SK-N-SH (cell line): ENCODE measurements at regions not wholly inside any gene's neighbourhood (a gene's known extent, or its start where the extent isn't known, plus 50 kb on each side); places are given as distances from the start of the nearest gene placed in this dataset.

Experiments
- CTCF ChIA-PET: fragments of 300-600, 350-600 bp; formaldehyde crosslinking; extraction: SDS; loops from one replicate; lab custom pipeline; 2021; lab: Yijun Ruan, JAX
- POLR2A ChIA-PET: fragments of 350-600 bp; sonication (Branson Sonifier 250); formaldehyde crosslinking; extraction: SDS; loops from one replicate; lab custom pipeline; 2020; ENCODE audit warnings: antibody characterized with exemption, inconsistent platforms; lab: Yijun Ruan, JAX
- DNase-seq: peaks from one replicate; pipeline ENCODE4 v3.0.0; 2012
- H2AFZ ChIP-seq: fragments of 200-600 bp; sonication (generic); 2 replicates; pipeline ENCODE4 v1.8.1; 2016; ENCODE audit warnings: antibody characterized with exemption, mild to moderate bottlenecking, low read depth
- H3F3A ChIP-seq: fragments of 200-600 bp; sonication (generic); replicated peaks from 2 replicates; pipeline ENCODE3; 2016; ENCODE audit warnings: antibody characterized with exemption, mild to moderate bottlenecking; ENCODE audit not compliant: insufficient read depth
- H3K27ac ChIP-seq, 2 experiments: fragments of 200-500 bp in 1 of 2; fragments of 200-600 bp in 1 of 2; sonication (Bioruptor generic) in 1 of 2; sonication (generic), shearing (Covaris generic) in 1 of 2; 2 replicates each; pipeline versions ENCODE4 v1.5.1 to v1.6.1; 2014 to 2016; ENCODE audit warnings: low read depth in 2 of 2, inconsistent platforms in 1 of 2, low read length in 1 of 2, mild to moderate bottlenecking in 1 of 2, mixed read lengths in 1 of 2
- H3K27me3 ChIP-seq: fragments of 200-600 bp; sonication (generic), shearing (Covaris generic); 2 replicates; pipeline ENCODE4 v1.6.1; 2016; ENCODE audit warnings: mixed run types; ENCODE audit not compliant: insufficient read depth
- H3K36me3 ChIP-seq, 2 experiments: fragments of 200-500 bp in 1 of 2; fragments of 200-600 bp in 1 of 2; sonication (Bioruptor generic) in 1 of 2; sonication (generic) in 1 of 2; replicated peaks in 1 of 2; 2 replicates each; pipeline versions ENCODE3 to v1.5.1; 2014 to 2016; ENCODE audit warnings: low read length in 1 of 2, mild to moderate bottlenecking in 1 of 2; ENCODE audit not compliant: insufficient read depth in 2 of 2, control insufficient read depth in 1 of 2
- H3K4me1 ChIP-seq, 2 experiments: fragments of 200-500 bp in 1 of 2; fragments of 200-600 bp in 1 of 2; sonication (Bioruptor generic) in 1 of 2; sonication (generic), shearing (Covaris generic) in 1 of 2; 2 replicates each; pipeline versions ENCODE4 v1.5.1 to v1.6.1; 2014 to 2016; ENCODE audit warnings: low read depth in 1 of 2, low read length in 1 of 2, mixed run types in 1 of 2; ENCODE audit not compliant: insufficient read depth in 2 of 2, control insufficient read depth in 1 of 2
- H3K4me2 ChIP-seq: fragments of 200-600 bp; sonication (generic), shearing (Covaris generic); 2 replicates; pipeline ENCODE4 v1.6.1; 2017; ENCODE audit warnings: mixed run types
- H3K4me3 ChIP-seq, 2 experiments: fragments of 200-500 bp in 1 of 2; fragments of 200-600 bp in 1 of 2; sonication (Bioruptor generic) in 1 of 2; sonication (generic), shearing (Covaris generic) in 1 of 2; 2 replicates each; pipeline versions ENCODE4 v1.5.1 to v1.8.1; 2014 to 2016; ENCODE audit warnings: low read depth in 2 of 2, inconsistent platforms in 1 of 2, low read length in 1 of 2, mild to moderate bottlenecking in 1 of 2, mixed read lengths in 1 of 2, moderate library complexity in 1 of 2
- H3K79me2 ChIP-seq: fragments of 200-600 bp; sonication (generic); 2 replicates; pipeline ENCODE4 v1.8.1; 2017; ENCODE audit warnings: mild to moderate bottlenecking; ENCODE audit not compliant: insufficient read depth
- H3K9ac ChIP-seq: fragments of 200-600 bp; sonication (generic); 2 replicates; pipeline ENCODE4 v1.6.1; 2017; ENCODE audit warnings: mixed run types
- H3K9me2 ChIP-seq: fragments of 200-600 bp; sonication (generic); 2 replicates; pipeline ENCODE4 v1.6.1; 2017; ENCODE audit warnings: mixed run types
- H3K9me3 ChIP-seq: fragments of 200-600 bp; sonication (generic); 2 replicates; pipeline ENCODE4 v1.6.1; 2017; ENCODE audit warnings: mixed run types, mild to moderate bottlenecking, moderate library complexity
- H4K20me1 ChIP-seq: fragments of 200-600 bp; sonication (generic); 2 replicates; pipeline ENCODE4 v1.6.1; 2017; ENCODE audit warnings: mild to moderate bottlenecking, mixed run types; ENCODE audit not compliant: insufficient read depth
- ELF1 ChIP-seq: IDR thresholded peaks from 2 replicates; pipeline ENCODE4 v1.4.0; 2012
- EP300 ChIP-seq, 2 experiments: IDR thresholded peaks; 2 replicates each; pipeline versions ENCODE4 v1.4.0 to v1.6.1; 2012; ENCODE audit warnings: borderline replicate concordance in 1 of 2, low read depth in 1 of 2, low read length in 1 of 2
- EZH2phosphoT487 ChIP-seq: fragments of 200-600 bp; sonication (generic); IDR thresholded peaks from 2 replicates; pipeline ENCODE4 v1.6.1; 2017; ENCODE audit warnings: low read depth, mixed run types, mild to moderate bottlenecking, antibody characterized with exemption, moderate library complexity, borderline replicate concordance
- GABPA ChIP-seq: IDR thresholded peaks from 2 replicates; pipeline ENCODE4 v1.4.0; 2012; ENCODE audit warnings: low read depth, mild to moderate bottlenecking
- IRF3 ChIP-seq: fragments of 150-350 bp; IDR thresholded peaks from 2 replicates; pipeline ENCODE4 v1.6.1; 2016; ENCODE audit warnings: mild to moderate bottlenecking, low read depth, low read length
- JUND ChIP-seq: IDR thresholded peaks from 2 replicates; pipeline ENCODE4 v1.4.0; 2012
- RAD21 ChIP-seq: IDR thresholded peaks from 2 replicates; pipeline ENCODE4 v1.6.1; 2012; ENCODE audit warnings: mild to moderate bottlenecking, low read length
- RCOR1 ChIP-seq: fragments of 150-350 bp; IDR thresholded peaks from 2 replicates; pipeline ENCODE4 v1.6.1; 2017; ENCODE audit warnings: antibody characterized with exemption, low read length
- REST ChIP-seq: IDR thresholded peaks from 2 replicates; pipeline ENCODE4 v1.6.1; 2012; ENCODE audit warnings: mild to moderate bottlenecking, low read depth, low read length, moderate library complexity
- RFX5 ChIP-seq: IDR thresholded peaks from 2 replicates; pipeline ENCODE4 v1.6.1; 2012; ENCODE audit warnings: mild to moderate bottlenecking, improper control_type of control experiment, low read length
- RXRA ChIP-seq: IDR thresholded peaks from 2 replicates; pipeline ENCODE4 v1.4.0; 2012; ENCODE audit warnings: low read depth, mild to moderate bottlenecking, borderline replicate concordance
- SIN3A ChIP-seq: IDR thresholded peaks from 2 replicates; pipeline ENCODE4 v1.6.1; 2012; ENCODE audit warnings: low read depth, mild to moderate bottlenecking, low read length, moderate library complexity, borderline replicate concordance
- TAF1 ChIP-seq: IDR thresholded peaks from 2 replicates; pipeline ENCODE4 v1.6.1; 2012; ENCODE audit warnings: low read depth, mild to moderate bottlenecking, low read length, moderate library complexity, borderline replicate concordance
- USF1 ChIP-seq: IDR thresholded peaks from 2 replicates; pipeline ENCODE4 v1.4.0; 2012; ENCODE audit warnings: low read depth, borderline replicate concordance
- ZBTB33 ChIP-seq: IDR thresholded peaks from 2 replicates; pipeline ENCODE4 v1.4.0; 2012; ENCODE audit warnings: low read depth, borderline replicate concordance
- WGBS: methylation state at CpG from one replicate; pipeline ENCODE4 v1.1.6; 2017; ENCODE audit warnings: low lambda C conversion rate; 5-methylcytosine and 5-hydroxymethylcytosine counted together

GRCh38 chr4:134610172-134610571 lies 408.6 kb upstream of the PABPC4L start:
- DNase-seq, result no peak
- no peak overlapping the region for H3K4me2 ChIP-seq
- TF ChIP-seq JUND (no peak), EZH2phosphoT487 (no peak), TAF1 (no peak), RFX5 (no peak), SIN3A (no peak), ELF1 (no peak), USF1 (no peak), GABPA (no peak), IRF3 (no peak), RAD21 (no peak), ZBTB33 (no peak), RXRA (no peak), EP300 (IDR thresholded peaks at IDR 0.05; ENCODE audit: borderline replicate concordance in 1 of 2, low read depth in 1 of 2, low read length in 1 of 2) (no peak), RCOR1 (no peak), REST (no peak)
- H3K27me3 ChIP-seq, result no peaks in the 10 kb centered on the region
- H3K9ac ChIP-seq, result no peak overlapping the region
- POLR2A ChIA-PET, result no interaction called here
- H3K9me2 ChIP-seq, result no peaks in the 10 kb centered on the region
- no peaks in the 10 kb centered on the region for H4K20me1 ChIP-seq
- H3K4me1 ChIP-seq, result no peaks in the 10 kb centered on the region
- WGBS, result 11% methylated on average over 1 of the region's 1 CpG
- no peak overlapping the region for H2AFZ ChIP-seq
- peaks cover 4% of the 10 kb centered on the region for H3F3A ChIP-seq
- no peaks in the 10 kb centered on the region for H3K36me3 ChIP-seq
- no peaks in the 10 kb centered on the region for H3K9me3 ChIP-seq
- H3K27ac ChIP-seq, result no peak overlapping the region
- no peaks in the 10 kb centered on the region for H3K79me2 ChIP-seq
- CTCF ChIA-PET, result no interaction called here
- H3K4me3 ChIP-seq, result no peak overlapping the region
